Stimulated activated CD8-positive, alpha-beta memory T cell treated with anti-CD3 and anti-CD28 coated beads, Interleukin-15, amount 100 ng/mL, for 4 hours (primary cell): ENCODE measurements at regions not wholly inside any gene's neighbourhood (a gene's known extent, or its start where the extent isn't known, plus 50 kb on each side); places are given as distances from the start of the nearest gene placed in this dataset.
A peak's percentile ranks its signal among the peaks of the same experiment; 100 is the strongest.
"Not testable (repeated sequence)": the region's sequence is repeated elsewhere in the genome, so short reads cannot be mapped to it uniquely, and the experiment has no call there.

ENCODE experiments used
- DNase-seq, 2 donors: peaks; one replicate each; pipeline ENCODE4 v3.0.0-alpha.2; 2020; ENCODE audit warnings: low read depth in 2 of 2

DNA sequence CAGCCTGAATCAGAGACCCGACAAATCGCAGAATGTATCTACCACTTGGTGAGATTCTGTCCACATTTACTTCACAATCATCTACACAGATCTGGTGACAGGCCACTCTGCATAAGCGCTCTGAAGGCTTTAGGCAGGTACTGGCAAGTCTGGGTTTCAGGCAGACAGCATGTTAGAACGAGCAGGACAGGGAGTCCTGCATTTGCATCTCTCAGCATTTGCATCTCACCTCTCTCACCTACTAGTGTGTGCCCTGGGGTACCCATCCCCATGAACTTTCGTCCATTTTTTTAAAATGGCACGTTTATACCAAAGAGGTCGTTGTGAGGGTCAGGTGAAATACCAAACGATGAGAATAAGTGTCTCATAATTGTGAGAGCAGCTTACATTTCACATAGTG is 108.2 kb downstream of the SPATA31A1 start:
- DNase-seq = not testable (repeated sequence)

DNA sequence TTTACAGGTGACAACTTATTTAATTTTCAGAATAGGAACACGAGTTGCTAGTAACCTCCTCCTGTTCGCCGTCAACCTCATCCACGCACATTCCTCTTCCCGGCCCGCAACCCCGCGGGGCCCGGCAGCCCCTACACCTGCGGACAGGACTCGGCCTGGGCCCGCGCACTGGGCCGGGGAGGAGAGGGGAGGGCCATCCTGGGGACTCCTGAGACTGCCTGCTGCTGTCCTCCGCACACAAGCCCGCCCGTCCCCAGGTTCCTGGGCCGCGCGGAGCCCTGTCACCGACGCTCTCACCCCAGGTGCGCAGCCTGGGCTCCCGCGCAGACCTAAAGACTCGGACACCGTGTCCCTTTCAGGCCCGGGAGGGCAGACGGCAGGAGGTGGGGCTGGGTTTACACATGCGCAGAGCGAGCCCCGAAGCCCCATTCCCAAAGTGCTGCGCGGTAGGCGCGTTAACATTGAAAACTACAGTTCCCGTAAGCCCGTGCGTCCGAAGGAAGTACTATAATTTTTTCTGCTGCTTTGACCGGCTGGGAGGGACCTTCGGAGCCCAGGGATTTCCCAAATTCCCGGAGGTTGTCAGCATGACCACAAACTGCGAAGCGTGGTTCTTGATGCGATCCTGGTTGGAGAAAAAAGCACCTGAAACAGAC is 108.8 kb downstream of the SPATA31A1 start:
- DNase-seq = peak; percentile 41 to 61

DNA sequence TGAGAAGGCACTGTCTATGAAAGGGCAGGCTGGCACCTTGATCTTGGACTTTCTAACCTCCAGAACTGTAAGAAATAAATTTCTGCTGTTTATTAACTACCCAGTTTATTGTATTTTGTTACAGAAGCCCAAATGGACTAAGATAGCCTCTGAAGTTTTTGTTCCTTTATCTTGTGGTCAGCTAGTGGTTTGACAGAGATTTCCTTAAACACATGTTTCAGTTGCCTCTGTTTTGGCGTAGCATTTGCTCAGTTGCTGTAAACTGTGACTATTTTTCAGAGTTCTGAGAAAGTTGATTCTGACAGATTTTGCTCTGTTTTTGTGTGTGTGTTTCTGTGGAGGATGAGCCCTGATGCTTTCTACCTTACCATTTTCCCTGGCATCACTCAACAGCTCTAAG is 119.0 kb downstream of the SPATA31A1 start:
- DNase-seq = not testable (repeated sequence)

DNA sequence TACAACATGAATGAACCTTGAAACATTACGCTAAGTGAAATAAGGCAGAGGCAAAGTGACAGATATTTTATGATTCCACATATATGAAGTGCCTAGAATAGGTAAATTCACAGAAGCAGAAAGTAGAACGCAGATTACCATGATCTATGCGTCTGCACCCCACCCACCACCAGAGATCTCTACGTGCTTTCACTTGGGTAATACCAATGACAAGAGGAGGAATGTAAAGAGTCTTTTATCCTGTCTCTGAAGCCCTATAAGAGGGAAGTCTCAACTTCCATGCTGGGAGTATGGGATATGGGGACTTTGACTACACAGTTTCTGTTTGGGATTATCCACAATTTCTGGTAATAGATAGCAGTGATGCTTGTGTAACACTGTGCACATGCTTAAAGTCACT is 127.6 kb downstream of the SPATA31A1 start:
- not testable (repeated sequence) for DNase-seq

DNA sequence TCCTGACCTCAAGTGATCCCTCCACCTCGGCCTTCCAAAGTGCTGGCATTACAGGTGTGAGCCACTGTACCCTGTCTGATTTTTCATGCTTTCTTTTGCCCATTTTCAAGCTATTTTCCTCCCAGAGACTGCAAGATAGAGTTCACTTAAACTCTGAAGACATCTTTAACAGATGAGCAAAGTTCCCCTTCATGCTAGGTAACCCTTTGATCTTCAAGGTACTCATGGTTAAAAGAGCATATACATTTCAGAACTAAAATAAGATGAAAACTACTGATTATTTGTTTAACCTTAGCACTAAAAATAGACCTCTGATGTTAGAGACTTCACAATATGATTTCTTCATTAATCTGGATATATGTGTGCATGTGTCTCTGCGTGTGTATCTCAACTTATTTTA is 128.4 kb downstream of the SPATA31A1 start:
- DNase-seq = not testable (repeated sequence)

DNA sequence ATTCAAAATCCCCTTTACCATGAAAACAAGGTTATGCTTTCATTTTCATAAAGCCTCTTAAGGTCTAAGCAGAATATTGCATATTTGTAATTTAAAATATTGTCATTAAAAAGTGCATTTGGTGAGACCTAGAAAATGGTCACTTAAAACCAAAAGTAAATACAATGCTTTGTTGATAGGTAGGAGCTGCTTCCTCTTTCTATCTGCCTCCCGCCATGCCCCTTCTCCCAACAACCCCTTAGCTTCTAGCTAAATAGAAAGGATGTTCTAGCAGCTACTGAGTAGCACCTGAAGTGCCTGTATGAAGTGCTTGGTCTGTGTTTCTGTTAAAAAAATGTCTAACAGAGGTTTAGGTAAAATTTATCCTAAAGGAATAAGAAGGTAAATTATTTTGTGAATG is 128.8 kb downstream of the SPATA31A1 start:
- DNase-seq = not testable (repeated sequence)

DNA sequence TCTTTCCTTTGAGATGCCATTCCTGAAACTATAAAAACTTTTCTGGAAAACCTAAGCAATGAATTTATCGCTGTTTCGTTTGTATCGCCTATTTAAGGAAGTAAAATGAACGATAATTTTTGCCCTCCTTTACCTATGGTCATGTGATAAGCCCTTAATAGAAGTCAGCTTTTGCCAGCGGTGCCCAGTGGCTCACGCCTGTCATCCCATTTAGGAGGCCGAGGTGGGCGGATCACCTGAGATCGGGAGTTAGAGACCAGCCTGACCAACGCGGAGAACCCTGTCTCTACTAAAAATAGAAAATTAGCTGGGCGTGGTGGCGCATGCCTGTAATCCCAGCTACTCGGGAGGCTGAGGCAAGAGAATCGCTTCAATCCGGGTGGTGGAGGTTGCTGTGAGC is 132.0 kb downstream of the SPATA31A1 start:
- DNase-seq = not testable (repeated sequence)

DNA sequence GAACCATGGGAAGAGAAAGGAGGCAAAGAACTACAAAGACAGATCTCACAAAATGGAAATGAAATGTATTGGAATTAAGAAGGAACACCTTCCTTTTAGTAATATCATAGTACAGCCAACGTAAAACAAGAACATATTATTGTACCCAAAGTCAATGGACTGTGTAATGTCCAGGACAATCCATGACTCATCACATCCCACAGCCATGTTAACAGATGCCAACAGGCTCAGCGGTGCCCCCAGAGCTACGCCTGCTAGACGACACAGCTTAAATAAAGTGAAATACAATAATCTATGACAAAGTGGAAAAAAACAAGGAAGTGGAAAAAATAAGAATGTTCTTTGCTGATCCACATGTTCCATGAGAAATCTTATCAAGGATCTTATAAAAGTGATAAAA is 140.8 kb downstream of the SPATA31A1 start:
- DNase-seq = not testable (repeated sequence)

DNA sequence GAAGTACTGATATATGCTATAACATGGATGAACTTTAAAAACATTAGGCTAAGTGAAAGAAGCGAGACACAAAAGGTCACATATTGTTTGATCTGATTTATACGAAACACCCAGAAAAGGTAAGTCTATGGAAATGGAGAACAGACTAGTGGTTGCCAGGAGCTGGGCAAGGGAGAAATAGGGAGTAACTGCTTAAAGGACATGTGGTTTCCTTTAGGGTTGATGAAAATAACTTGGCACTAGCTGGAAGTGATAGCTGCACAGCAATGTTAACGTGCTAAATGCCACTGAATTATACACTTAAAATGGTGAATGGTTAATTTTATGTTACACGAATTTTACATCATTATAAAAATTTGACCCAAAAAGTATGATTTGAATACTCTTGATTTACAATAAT is 147.7 kb downstream of the SPATA31A1 start:
- DNase-seq = not testable (repeated sequence)

DNA sequence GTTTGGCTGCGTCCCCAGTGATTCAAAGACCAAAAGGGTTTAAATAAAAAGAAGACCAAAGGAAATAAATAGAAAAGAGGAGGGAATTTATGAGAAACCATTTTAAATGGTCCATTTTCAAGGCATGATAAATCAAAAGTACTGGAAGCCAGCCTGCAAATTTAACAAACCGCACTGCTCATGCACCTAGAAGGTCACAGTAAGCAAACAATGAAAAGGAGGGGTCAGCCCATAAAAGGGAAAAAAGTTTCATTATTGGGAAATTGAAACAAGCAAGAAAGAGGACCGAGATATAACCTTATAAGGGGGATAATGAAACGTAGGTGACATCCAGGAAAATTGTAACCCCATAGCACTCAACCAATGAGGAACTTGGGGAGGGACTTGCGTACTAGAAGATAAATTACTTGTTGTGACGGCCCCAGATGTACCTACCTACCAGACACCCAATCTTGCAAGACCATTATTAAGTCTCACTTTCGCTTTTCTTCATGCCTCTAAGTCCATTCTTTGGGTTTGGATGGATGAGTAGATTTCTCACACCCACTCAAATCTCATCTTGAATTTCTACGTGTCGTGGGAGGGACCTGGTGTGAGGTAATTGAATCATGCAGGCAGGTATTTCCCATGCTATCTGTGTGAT is 172.0 kb downstream of the SPATA31A1 start:
- not testable (repeated sequence) for DNase-seq

DNA sequence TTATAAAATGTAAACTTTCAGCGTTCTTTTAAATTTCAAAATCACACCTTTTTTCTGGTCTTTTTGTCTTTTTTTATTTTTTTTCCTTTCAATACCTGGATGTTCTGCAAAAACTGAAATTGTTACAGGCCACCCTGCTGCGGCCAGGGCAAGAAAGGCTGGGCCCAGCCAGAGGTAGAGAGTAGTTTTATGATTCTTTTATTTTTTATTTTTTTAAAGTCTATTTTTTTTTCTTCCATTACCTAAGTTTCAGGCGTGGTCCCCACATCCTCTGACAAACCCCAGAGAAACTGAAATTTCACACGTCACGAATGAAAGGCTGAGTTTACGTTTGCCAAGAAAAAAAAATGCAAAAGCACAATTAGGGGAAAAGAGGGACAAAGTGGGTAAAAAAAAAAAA is 177.1 kb downstream of the SPATA31A1 start:
- DNase-seq = not testable (repeated sequence)

DNA sequence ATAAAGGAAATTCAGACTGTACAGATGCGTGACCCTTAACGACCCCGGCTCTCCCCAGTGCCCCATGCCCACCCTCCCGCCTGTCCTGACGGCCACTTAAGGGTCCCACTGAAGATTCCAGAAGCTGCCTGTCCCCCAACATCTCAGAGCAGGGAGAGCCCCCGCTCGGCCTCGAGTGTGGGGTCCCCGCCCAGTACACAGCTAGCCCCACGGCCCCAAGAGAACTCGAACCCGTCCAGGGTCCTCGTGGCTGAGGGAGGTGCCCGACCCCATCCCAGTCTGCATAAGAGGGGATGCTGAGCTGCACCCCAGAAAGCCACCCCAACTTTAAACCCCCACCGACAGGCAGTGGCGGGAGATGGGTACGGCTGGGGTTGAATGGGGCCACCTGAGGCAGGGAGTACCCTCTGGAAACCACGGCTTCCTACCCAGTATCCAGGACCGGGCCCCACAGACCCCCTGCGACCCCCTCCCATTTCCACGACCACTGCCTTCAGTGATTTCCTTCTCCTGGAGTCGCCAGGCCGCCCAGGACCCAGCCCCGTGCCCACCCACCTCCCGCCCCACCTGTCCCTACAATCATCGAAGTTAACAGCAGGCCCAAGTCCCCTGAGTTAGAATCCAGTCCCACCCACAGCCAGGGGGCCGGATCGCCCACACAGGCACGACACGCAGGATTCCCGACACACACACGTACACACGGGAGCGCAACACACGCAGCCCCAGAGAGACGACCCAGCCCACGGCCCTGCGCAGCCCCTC is 177.7 kb downstream of the SPATA31A1 start:
- DNase-seq = not testable (repeated sequence)

DNA sequence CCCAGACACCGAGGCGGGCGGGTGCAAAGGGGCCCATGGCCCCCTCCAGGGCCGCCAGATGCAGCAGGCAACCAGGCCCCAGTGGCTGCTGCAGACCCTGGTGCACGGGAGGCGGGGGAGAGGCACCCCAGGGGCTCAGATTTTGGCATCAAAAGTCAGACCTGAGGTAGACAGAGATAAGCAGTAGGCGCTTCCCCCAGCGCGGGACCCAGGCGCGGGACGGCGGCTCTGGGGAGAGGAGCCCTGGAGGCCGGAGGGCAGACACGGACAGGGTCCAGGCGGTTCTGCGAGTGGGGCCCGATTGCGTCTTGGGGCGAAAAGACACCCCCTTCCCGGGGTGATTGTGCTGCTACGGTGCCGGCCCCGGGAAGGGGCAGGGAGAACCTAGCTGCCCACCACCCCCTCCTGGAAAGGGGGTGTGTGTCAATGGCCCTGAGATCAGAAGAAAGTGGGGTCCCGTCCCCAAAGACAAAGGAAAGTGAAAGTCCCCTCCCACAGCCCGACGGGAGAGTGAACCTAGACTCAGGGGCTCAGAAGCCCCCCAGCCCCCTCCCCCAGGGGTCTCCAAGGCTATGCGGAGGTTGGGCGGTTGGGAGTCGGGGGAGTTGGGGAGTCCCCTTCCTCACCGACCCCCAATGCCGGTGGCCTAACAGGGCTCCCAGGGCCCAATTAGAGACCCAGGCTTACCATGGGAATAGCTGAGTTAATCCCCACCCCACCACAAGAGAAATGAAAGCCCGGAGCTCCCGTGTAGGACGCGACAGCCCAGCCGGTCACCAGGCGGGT is 178.5 kb downstream of the SPATA31A1 start:
- DNase-seq = not testable (repeated sequence)

DNA sequence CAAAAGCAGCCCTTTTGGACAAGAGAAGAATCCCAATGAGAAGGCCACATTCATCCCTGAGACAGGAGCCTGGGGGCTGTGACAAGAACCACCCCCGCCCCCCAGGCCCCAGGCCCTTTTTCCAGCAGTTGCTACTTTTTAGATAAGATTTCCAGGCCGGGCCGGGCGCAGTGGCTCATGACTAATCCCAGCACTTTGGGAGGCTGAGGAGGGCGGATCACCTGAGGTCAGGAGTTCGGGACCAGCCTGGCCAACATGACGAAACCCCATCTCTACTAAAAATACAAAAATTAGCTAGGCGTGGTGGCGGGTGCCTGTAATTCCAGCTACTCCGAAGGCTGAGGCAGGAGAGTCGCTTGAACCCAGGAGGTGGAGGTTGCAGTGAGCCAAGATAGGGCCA is 179.4 kb downstream of the SPATA31A1 start:
- DNase-seq = not testable (repeated sequence)

DNA sequence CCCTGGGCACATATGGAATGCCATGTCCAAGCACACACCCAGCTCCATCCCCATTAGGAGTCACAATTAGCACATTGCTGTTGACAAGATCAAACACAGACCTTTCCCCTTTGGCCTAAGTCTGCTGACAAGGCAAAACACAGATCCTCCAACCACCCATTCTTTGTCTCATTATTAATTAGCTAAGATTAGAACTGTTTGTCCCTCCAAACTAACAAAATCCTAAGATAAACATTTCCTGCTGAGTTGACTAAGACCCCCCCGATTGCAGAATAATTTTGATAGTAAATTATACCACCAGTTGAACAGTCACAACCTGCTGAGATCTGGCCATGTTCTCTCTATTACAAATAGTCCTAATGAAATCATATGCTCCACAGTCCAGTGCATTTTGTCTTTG is 186.7 kb downstream of the SPATA31A1 start:
- not testable (repeated sequence) for DNase-seq

DNA sequence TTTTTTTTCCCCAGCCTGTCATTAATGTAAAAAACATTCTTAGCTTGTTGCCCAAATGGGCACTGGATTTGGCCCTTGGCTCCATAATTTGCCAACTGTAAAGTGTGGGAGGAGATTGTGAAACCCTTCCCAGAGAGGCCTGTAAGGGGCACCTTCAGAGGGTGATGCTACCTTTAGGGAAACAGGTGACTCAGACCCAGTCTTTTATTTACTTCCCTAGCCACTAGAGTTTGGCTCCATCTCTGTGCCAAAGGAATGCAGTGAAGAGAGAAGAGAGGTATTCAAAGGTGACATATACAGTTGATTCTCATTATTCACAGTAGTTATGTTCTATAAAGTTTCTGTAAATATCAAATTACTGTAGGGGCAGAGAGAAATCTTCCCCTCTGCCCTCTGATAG is 189.6 kb downstream of the SPATA31A1 start:
- DNase-seq = not testable (repeated sequence)

DNA sequence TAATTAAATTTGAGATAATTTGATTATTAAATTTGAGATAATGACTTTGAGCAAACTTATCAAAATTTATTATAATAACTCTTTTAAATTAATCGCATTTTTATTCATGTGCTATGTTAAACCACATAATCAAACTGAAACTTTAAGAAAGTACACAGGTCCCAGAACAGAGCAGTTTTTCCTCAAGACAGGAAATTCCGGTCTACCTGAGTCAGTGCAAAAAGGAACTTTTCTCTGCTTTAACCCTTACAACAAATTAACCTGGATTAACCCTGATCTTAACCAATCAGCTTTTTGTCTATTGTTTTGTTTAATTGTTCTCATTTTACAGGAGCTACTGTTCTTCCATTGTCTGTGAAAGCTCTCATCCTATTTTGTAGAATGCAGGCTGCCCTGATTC is 195.1 kb downstream of the SPATA31A1 start:
- not testable (repeated sequence) for DNase-seq

DNA sequence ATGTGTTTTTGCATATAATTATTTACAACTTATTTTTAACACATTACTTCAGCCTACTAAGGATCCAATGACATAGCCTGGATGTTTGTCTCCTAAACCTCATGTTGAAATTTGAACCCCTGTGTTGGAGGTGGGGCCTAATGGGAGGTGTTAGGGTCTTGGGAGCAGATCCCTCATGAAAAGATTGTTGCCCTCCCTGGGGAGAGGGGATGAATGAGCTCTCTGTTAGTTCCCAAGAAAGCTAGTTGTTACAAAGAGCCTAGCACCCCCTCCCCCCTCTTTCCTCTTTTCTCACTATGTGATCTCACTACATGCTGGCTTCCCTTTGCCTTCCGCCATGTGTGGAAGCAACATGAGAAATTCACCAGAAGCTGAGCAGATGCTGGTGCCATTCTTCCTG is 196.1 kb downstream of the SPATA31A1 start:
- DNase-seq = not testable (repeated sequence)

DNA sequence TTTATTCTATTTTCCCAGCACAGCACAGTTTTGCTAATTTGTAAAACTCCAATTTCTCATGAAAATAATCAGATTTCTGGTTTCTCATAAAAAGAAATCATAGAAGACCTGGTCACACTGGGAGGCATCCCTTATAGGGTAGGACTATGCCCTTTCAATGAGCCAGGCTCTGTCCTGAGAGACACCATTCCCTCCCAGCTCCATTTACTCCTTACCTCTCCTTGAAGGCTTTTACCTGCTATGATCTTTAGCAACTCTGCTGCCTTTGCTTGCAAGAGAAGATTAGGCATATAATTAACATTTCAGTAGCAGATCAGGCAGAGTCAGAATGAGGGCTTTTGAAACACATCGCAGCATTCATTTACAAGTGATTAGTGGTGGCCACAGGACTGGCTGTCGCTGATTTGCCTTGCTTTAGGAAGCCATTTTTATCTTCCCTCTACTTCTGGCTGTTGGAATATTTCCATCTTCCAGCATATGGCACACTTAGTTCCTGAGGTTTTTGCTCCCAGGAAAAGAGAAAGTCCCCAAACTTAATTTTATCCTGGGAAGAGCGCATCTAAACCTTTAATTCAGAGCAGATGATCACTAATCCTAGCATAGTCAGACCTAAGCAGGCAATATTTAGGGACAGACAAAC is 196.9 kb downstream of the SPATA31A1 start:
- DNase-seq = not testable (repeated sequence)

DNA sequence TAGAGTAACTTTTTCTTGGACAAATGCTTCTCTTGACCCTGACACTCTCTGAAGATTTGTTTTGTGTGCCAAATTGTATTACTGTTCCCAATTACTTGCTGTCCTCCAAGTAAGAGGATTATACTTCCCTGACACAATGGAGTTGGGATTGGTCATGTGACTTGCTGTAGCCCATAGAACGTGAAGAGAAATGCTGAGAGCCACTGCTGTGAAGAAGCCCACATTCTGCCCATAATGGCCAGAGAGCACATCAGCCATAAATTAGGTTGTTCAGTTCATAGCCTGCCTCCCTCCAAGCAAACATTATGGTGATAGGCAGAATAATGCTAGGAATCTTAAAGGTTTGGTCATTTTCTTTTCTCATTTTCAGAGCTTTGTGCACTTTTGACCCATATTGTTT is 198.9 kb downstream of the SPATA31A1 start:
- DNase-seq = not testable (repeated sequence)

DNA sequence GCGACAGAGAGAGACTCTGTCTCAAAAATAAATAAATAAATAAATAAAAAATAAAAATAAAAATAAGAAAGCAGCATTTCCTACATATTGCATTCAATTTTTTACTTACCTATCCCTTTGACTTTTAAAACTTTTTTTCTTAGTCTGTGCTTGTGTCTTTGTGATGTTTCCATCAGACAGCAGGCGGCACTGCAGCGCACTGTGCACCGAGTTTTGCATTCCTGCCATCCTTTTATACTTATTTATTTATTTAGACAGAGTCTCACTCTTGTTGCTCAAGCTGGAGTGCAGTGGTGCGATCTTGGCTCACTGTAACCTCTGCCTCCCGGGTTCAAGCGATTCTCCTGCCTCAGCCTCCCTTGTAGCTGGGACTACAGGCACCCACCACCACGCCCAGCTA is 203.9 kb downstream of the SPATA31A1 start:
- DNase-seq = not testable (repeated sequence)
